ENCODE measurements at regions not wholly inside any gene's neighbourhood (a gene's known extent, or its start where the extent isn't known, plus 50 kb on each side); places are given as distances from the start of the nearest gene placed in this dataset.

DNA sequence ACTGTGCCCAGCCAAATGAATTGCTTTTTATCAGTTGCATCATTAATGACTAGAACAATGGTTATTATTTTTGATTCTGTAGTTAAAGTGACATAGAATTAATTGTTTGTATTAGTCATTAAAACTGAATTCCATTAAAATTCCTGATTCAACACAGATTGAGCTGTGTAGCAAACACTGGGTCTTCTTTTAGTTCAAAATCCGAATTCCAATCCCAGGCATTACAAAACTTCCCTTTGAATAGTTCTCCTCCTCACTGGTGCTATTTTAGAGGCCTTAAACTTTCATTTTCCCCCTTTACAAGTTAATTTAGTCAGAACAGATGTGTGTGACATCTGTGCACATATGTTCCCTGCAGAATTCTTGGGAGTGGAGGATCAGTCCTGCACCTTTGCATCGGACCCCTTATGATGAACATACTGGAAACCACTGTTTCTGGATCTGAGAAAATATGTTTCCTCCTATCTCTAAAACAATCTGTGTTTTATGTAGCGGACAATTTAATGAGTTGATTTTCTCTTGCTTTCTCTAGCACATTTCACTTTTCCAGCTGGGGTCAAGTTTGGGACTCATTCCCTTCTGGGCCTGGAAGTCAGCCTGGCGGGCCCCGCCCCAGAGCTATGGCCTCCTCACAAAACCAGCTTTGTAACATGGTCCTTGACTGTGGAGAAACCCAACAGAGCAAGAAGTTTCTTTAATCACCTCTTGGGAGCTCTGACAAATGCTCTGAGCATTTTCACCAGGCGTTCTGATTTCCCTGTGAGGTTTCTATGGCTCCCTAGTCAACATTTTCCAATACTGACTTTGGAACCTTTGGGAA, 87.9 kb upstream of the MAMDC2 start:
- no peak for DNase-seq (ENCODE audit: low read depth, low spot score)

DNA sequence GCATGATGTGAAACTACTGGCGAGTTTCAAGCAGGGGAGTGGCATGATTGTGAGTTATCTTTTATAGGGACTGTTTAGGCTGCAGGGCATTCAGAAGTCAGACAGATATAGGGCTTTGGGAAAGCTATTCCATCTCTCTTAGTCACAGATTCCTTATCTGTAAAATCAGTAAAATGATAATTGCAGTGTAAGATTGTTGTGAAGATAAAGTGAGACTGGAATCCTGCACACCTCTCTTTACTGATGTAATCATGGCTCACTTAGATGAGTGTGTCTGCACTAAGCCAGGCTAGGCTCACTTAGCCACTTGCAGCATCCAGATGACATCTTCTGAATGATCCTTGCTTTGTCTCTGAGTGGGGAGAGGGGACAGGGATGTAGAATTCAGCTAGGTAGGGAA, 81.8 kb upstream of the MAMDC2 start:
- DNase-seq (ENCODE audit: low read depth, low spot score): no peak

DNA sequence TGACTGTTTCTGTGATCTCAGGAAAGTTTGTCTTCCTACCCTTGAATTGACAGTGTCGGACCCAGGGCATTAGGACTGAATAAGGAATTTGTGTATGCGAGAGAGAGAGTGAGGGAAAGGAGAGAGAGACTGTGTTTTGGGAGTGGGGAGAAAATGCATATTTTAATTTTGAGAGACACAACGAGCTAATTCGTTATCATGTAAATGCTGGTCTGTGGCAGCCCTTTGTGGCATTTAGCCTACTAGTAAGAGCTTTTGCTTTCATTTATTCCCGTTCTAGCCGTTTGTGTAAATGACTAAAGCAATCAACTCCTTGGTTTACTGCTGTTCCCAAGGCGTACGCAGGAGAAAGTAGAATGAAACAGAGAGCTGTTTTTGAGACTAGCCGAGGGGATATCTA, 79.8 kb upstream of the MAMDC2 start:
- no peak for DNase-seq (ENCODE audit: low read depth, low spot score)

DNA sequence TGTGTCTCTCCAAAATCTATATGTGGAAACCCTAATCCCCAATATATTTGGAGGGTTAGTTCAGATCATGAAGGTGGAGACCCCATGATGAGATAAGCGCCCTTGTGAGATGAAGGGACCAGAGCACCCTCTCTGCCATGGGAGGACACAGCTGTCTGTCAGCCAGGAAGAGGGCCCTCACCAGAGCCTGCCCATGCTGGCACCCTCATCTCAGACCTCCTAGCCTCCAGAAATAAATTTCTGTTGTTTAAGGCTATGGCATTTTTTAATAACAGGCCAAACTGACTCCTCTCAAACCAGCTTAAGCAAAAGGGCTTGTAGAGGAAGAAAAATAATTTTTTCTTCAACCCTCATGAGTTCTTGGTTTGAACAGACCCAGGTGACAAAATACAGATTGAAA, 79.2 kb upstream of the MAMDC2 start:
- no peak for DNase-seq (ENCODE audit: low read depth, low spot score)

DNA sequence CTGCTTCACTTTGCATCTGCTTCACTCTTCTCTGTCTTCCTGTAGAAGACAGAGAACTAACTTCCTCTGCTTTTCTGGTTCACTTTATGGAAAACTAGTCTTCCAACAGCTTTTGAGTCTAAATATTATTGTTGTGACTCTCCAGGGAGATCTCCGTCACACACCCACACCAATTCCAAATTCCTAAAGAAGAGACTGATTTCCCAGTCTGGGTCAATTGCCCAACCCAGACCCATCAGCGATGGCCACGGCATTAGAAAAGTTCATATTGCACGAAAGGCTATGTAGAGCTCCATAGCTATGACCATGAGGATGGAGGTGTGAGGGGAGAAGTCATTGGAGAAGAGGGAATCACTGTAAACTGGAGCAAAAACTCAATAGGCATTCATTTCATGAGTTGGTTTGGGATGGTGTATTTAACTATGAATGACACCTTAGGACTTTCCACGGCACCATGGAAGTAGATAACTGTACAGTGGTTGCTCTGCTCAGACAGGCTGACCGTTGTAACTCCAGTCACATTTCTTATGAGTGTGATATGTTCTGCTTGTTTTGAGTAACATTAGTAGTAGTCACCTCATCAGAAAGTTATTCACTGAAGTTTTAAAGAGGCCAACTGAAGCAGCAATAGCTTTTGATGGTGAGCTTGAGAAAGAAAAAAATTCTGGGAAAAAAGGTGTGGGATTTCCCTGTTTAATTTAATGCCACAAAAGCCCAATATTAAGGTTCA, 78.1 kb upstream of the MAMDC2 start:
- no peak for DNase-seq (ENCODE audit: low read depth, low spot score)

DNA sequence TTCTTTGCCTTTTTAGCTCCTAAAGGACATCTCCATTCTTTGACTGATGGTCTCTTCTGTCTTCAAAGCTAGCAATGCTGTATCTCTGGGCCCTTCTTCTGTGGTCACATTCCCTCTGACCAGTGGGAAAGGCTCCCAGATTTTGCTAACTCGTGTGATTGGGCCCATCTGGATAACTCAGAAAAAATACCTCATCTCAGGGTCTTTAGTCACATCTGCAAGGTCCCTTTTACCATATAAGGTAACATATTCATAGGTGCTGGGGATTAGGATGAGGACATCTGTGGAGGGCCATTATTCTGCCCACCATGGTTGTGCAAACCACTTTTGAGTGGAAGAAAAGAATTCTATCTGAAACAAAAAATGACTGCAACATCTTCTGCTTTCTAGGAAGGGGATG, 76.3 kb upstream of the MAMDC2 start:
- DNase-seq (ENCODE audit: low read depth, low spot score): no peak

DNA sequence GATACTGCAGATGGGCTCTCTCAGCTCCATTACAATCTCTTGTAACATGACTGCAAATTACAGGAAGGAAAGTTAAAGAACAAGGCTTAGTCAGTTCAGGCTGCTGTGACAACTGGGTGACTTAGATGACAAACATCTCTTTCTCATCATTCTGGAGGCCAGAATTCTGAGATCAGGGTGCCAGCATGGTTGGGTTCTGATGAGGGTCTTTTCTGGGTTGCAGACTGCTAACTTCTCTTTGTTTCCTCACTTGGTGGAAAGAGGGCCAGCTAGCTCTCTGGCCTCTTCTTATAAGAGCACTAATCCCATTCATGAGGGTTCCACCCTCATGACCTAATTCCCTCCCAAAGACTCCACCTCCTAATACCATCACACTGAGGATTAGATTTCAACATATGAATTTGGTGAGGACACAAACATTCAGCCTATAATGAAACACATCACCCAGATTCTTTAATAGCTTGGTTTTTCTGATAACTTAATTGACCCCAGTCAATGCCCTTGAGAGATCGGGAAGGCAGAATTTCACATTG, 73.6 kb upstream of the MAMDC2 start:
- DNase-seq (ENCODE audit: low read depth, low spot score): no peak

DNA sequence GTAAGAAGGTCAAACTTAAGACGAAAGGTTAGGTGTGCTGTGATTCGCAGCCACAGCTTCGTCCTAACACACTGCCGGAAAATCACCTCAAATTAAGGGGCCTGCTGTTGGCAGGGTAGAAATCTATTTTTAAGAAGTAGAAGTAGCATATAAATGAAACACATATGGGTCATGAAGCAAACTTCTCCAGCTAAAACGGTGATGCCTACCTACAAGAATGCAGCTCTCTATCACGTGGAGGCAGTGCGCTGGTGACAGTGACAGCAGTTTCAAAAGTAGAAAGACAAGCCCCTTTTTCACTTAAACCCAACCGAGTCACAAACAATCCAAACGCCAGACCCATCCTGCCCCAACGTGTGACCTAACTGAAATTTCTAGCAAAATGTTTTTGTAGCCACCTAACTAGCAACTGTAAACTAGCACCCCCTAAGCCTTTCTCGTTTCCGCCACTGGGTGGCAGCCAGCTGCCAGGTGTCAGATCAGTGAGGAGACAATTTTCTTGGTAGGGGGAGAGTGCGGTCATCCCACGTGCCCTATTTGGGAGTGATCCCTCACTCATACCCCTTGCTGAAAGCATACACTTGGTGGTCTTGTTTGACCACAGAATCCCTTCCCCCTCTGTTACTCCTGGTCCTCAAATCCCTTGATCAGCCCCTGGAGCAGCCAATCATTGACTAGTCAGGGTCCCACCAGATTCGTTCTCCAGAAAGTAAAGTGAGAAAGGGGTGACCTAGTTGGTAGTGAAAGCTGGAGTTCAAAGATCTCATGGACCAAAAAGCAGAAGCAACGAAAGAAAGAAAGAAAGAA, 71.8 kb upstream of the MAMDC2 start:
- DNase-seq (ENCODE audit: low read depth, low spot score): peak; percentile 30

DNA sequence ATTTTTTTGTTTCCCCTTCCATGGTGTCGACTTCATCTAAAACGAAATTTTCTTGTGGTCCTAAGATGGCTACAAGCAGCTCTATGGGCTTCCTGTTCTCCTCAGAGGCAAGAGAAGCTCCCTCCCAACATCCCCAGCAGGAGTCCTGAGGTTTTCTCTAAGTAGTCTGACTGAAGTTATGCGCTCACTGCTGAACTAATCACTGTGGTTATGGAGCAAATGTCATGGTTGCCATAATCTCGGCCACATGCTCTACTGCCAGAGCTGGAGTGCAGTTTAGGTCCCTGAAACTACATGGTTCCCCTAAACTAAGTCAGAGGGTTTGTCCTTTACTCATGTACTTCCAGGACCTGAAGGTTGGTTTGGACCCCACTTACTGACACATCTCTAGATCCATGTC, 68.0 kb upstream of the MAMDC2 start:
- no peak for DNase-seq (ENCODE audit: low read depth, low spot score)

DNA sequence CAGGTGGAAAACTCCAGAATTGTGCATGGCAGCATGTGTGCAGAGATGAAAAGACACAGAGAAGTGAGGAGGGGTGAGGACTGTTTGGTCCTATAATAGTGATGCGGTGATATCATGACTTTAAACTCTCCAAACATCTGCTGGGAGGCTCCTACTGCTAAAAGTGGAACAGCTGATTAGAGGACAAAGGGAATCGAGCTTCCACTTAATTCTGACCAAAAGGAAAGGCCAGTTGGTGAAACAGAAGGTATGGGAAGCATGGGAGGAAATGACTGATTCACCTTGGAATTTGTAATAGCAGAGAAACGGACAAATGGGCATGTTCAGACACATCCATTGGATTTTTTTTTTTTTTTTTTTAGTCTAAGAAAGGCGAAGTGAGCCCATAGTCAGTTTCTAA, 67.5 kb upstream of the MAMDC2 start:
- DNase-seq (ENCODE audit: low read depth, low spot score): peak; percentile 85

DNA sequence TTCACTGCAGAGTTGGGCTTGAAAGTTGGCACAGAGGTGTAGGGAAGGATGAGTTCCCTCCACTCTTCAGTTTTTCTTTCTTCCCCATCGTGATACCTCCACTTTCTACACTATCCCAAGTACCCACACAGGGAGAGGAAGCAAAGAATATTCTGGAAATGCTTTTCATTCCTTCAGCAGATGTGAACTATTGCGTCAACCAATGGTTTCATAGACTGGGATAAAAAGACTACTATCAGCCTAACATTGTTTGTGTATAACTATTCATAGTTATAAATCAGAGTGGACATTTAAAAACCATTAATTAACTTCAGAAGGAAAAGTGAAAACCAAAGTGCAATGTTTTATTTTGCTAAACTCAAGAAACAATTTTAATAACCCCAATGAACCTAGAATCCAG, 63.6 kb upstream of the MAMDC2 start:
- DNase-seq (ENCODE audit: low read depth, low spot score): no peak

DNA sequence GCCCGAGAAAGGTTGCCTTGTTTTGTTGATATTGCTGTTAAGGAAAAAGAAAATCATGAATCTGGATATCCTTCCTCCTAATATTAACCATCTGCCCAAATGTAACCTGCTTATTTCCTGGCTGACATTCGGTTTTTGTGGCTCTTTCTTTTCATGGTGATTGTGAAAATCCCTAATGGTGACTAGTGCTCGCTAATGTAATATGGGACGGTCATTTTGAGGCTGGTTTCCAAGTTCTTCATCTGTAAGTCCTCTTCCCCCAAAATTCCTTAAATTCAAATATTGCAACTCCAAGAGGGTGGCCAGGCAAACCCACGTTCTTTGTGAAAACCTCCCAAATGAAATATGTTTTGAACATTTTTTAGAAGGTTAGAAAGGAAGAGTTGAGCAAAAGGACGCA, 63.1 kb upstream of the MAMDC2 start:
- DNase-seq (ENCODE audit: low read depth, low spot score): no peak

DNA sequence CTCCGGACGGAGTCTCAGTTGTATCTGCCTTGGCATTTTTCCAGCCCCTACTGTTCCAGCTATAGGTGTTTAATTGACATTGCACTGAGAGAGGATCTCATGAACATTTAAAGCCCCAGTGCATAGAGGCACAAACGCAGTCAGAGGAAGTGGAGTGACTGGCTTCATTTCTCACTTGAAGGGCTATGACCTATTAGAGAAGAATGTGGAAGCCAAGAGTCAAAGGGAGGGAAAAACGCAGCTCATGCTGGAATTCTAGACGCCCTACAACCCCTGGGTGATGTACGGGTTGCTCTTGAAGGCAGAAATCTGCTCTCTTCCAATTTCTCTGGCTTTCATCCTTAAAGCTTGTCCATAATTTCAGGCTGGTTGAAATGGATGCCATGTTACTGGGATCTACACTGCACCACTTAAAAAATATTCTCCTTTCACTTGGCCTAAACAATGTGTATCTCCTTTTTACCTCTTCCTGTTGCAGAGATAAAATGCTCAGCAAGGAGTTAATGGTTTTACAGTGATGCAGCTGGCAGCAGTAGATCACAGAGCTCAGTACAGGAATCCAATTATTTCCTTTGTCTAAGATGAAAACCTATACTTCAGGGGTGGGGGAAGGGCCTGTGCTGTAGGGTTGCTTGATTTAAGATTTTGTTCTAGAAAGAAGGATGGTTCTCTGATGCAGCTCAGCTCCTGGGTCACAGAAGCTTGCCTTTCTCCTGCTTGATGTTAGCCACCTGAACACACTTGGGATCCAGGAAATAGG, 61.8 kb upstream of the MAMDC2 start:
- no peak for DNase-seq (ENCODE audit: low read depth, low spot score)

DNA sequence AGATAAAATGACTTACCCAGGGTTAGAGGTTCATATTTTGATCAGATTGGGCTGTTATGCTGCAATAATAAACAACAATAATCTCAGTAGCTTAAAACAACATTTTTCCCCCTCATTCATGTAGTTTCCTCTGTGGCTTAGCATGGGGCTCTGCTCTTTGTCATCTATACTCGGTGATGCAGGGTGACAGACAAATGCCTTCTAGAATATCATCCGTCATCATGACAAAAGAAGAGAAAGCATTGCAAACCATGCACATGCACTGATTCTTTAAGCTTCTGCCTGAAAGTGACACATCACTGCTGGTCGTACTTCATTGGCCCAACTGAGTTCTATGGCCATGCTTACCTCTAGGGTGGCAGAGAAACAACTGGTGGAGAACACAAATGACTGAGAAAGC, 58.8 kb upstream of the MAMDC2 start:
- DNase-seq (ENCODE audit: low read depth, low spot score): no peak

DNA sequence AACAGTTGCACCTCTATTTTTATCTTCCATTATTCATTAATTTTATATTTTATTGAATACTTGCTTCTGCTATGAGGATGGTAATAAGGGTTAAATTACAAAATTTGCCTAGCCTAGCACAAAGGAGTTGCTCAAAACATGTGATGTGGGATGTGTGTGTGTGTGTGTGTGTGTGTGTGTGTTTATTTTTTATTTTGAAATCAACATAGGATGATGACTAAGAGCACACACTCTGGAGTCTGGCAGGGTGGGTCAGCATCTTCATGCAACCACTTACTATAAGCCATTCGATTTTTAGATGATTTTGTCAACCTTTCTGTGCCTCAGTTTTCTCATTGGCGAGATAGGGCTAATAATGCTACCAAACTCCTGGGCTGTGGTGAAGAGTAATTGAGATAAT, 57.7 kb upstream of the MAMDC2 start:
- DNase-seq (ENCODE audit: low read depth, low spot score): no peak

DNA sequence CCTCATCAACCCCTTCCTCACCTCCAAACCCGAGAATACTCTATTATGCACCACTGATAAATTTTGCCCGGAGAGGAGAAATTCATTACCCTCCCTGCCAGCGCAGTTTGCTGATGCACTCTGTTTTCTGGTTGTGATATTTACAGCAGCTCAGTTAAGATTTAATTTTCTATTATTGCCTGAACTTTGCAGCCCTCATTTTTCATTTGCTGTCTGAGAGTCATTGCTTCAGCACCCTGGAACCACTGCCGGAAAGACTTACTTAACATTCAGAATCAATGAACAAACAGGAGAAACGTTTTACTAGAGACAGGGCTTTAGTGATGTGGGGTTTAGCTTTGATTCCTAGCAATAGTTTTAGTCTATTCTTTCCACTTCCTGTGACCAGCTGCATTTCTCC, 56.7 kb upstream of the MAMDC2 start:
- DNase-seq (ENCODE audit: low read depth, low spot score): no peak

DNA sequence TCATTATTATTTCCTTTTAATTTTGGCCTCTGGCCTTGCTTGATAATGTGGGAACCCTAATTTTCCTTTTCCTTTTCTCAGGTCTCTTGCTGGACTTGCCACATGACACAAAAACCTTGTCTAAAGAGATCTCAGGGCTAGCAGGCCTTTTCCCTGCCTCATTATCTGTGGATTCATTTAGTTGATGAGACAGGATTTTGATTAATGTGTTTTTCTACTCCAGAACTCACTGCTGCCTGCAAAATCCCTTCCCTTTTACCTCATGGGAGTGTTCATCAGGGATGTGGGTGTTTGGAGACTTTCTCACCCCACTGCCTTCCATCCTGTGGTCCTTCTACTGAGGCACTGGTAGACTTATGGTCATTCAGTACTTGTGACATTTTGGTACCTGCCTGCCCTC, 56.2 kb upstream of the MAMDC2 start:
- DNase-seq (ENCODE audit: low read depth, low spot score): no peak

DNA sequence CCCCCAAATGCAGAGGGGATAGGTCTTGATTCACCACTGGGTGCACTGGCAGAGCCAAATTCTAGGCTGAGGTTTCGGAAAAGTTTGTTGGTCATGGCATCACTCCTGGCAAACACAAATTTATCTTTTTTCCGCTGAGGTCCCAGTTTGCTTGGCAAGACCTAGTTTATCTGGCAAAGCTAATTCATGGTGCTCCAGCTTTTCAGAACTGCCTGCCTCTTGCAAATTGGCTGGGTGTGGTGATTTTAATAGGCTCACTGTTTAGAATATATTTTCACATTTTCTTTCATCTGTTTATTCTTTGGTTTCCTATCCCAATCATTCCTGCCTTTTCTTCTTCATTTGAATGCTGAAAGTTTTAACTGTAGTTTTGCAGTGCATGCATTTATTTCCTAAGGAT, 50.5 kb upstream of the MAMDC2 start:
- DNase-seq (ENCODE audit: low read depth, low spot score): no peak
